Suprapubic skin (tissue), 4 donors: ENCODE measurements at regions not wholly inside any gene's neighbourhood (a gene's known extent, or its start where the extent isn't known, plus 50 kb on each side); places are given as distances from the start of the nearest gene placed in this dataset.

Source experiments
- DNase-seq, 2 donors: peaks; one replicate each; pipeline ENCODE4 v3.0.0-alpha.2; 2019; ENCODE audit warnings: low spot score in 2 of 2
- H3K27ac ChIP-seq: fragments of 200-600 bp; sonication (generic); one replicate; pipeline ENCODE4 v1.5.1; 2019
- H3K27me3 ChIP-seq: fragments of 200-600 bp; sonication (generic); one replicate; pipeline ENCODE4 v1.5.1; 2019
- H3K36me3 ChIP-seq: fragments of 200-600 bp; sonication (generic); one replicate; pipeline ENCODE4 v1.5.1; 2019
- H3K4me1 ChIP-seq: fragments of 200-600 bp; sonication (generic); one replicate; pipeline ENCODE4 v1.5.1; 2019
- H3K4me3 ChIP-seq: fragments of 200-600 bp; sonication (generic); one replicate; pipeline ENCODE4 v1.5.1; 2019; ENCODE audit warnings: mild to moderate bottlenecking
- H3K9me3 ChIP-seq: fragments of 200-600 bp; sonication (generic); one replicate; pipeline ENCODE4 v1.5.1; 2019
- EP300 ChIP-seq: sonication (generic); formaldehyde crosslinking; IDR thresholded peaks from one replicate; pipeline ENCODE4 v1.6.1; 2017; ENCODE audit warnings: antibody characterized with exemption
- POLR2A ChIP-seq, 2 donors: fragments of 450-650 bp; IDR thresholded peaks; one replicate each; pipeline ENCODE4 v1.6.1; 2017; ENCODE audit warnings: antibody characterized with exemption in 2 of 2, mild to moderate bottlenecking in 2 of 2, moderate library complexity in 2 of 2
- POLR2AphosphoS5 ChIP-seq, 3 donors: sonication (generic); formaldehyde crosslinking; IDR thresholded peaks; one replicate each; pipeline ENCODE4 v1.6.1; 2017; ENCODE audit warnings: antibody characterized with exemption in 3 of 3
- WGBS: methylation state at CpG from one replicate; pipeline ENCODE4 v1.1.5; 2018; 5-methylcytosine and 5-hydroxymethylcytosine counted together
- TF ChIP-seq, protein P1 (sequence below), 2 donors: fragments of 200-600 bp in 1 of 2; fragments of 450-650 bp in 1 of 2; sonication (generic) in 1 of 2; IDR thresholded peaks; one replicate each; pipeline ENCODE4 v1.5.1; 2016 to 2019; ENCODE audit warnings: antibody characterized with exemption in 2 of 2, mild to moderate bottlenecking in 1 of 2, moderate library complexity in 1 of 2

DNA sequence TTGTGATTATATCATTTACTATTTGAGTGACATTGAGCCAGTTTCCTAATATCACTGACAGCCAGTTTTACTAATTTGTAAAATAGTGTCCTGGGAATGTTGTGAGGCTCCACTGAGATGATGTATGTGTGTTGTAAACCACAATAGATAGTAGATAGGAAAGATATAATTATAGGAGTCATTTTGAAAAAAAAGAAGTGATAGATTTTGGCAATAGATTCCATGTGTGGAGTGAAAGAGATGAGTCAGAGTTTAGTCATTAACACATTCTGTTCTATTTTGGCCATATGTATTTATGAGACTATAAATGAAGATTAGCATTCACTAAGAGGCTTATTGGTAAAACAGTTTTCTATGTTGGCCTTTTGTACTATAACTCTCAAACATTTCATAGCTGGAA, 388.2 kb downstream of the FAM170A start:
- Histone ChIP-seq H3K9me3 (no peaks in the 10 kb centered on the region), H3K4me1 (no peaks in the 10 kb centered on the region), H3K27me3 (no peaks in the 10 kb centered on the region), H3K27ac (no peak overlapping the region), H3K4me3 (no peak overlapping the region), H3K36me3 (no peaks in the 10 kb centered on the region)
- no peak for TF ChIP-seq POLR2AphosphoS5 (IDR thresholded peaks at IDR 0.05)
- TF ChIP-seq EP300 = no peak
- TF ChIP-seq, protein P1, sequence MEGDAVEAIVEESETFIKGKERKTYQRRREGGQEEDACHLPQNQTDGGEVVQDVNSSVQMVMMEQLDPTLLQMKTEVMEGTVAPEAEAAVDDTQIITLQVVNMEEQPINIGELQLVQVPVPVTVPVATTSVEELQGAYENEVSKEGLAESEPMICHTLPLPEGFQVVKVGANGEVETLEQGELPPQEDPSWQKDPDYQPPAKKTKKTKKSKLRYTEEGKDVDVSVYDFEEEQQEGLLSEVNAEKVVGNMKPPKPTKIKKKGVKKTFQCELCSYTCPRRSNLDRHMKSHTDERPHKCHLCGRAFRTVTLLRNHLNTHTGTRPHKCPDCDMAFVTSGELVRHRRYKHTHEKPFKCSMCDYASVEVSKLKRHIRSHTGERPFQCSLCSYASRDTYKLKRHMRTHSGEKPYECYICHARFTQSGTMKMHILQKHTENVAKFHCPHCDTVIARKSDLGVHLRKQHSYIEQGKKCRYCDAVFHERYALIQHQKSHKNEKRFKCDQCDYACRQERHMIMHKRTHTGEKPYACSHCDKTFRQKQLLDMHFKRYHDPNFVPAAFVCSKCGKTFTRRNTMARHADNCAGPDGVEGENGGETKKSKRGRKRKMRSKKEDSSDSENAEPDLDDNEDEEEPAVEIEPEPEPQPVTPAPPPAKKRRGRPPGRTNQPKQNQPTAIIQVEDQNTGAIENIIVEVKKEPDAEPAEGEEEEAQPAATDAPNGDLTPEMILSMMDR (IDR thresholded peaks at IDR 0.05) = no peak
- TF ChIP-seq POLR2A (IDR thresholded peaks at IDR 0.05) = no peak
- no peak for DNase-seq

GRCh38 chr5:120035181-120035580, 405.8 kb downstream of the FAM170A start:
- TF ChIP-seq, protein P1 (IDR thresholded peaks at IDR 0.05) = no peak
- no peak for TF ChIP-seq POLR2AphosphoS5 (IDR thresholded peaks at IDR 0.05)
- no peak for TF ChIP-seq EP300
- no peak for TF ChIP-seq POLR2A (IDR thresholded peaks at IDR 0.05)
- H3K9me3 ChIP-seq = no peaks in the 10 kb centered on the region

DNA sequence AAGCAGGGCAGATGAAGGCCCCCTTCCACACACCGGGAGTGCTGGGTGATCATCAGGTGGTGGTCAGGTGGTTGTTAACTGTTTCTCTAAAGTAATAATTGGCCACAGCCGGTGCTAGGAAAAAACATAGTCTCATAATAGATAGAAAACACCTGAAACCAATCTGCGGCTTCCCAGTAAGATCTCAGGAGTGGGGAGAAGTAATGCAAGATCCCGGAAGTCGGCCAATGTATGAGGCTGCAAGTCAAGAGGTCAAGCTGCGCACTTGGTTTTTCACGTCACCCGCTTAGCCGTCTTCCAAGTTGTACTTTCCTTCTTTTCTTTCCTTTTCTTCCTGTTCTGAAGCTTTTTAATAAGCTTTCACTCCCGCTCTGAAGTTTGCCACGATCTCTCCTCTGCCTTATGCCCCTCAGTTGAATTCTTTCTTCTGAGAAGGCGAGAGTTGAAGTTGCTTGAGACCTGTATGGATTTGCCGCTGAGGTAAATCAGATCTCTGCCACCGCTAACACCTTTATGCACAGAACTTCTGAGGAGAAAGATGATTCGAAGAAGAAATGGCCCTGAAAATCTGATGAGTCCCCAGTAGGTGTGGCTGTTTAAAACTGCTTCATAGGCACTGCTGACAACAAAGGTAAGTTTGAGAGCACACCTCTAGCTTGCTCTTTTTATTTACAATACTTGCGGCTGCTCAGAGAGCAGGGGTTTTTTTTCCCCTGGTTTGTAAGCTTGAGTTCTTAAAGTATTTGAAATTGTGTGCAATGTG, 406.6 kb downstream of the FAM170A start:
- WGBS = 91% methylated on average over 16 of the region's 16 CpGs
- Histone ChIP-seq H3K4me1 (no peaks in the 10 kb centered on the region), H3K27ac (no peak overlapping the region), H3K27me3 (no peaks in the 10 kb centered on the region), H3K36me3 (no peaks in the 10 kb centered on the region), H3K9me3 (no peaks in the 10 kb centered on the region), H3K4me3 (no peak overlapping the region)
- DNase-seq = no peak
- no peak for TF ChIP-seq POLR2AphosphoS5 (IDR thresholded peaks at IDR 0.05)
- TF ChIP-seq POLR2A (IDR thresholded peaks at IDR 0.05) = no peak
- TF ChIP-seq EP300 = no peak
- TF ChIP-seq, protein P1 (IDR thresholded peaks at IDR 0.05) = no peak

More at GRCh38 chr5:120035181-120035580, 405.8 kb downstream of the FAM170A start:
- no peaks in the 10 kb centered on the region for H3K4me1 ChIP-seq
- H3K27ac ChIP-seq = no peak overlapping the region
- no peak overlapping the region for H3K4me3 ChIP-seq
- no peaks in the 10 kb centered on the region for H3K36me3 ChIP-seq
- H3K27me3 ChIP-seq = no peaks in the 10 kb centered on the region
- no peak for DNase-seq

- TF ChIP-seq POLR2A (IDR thresholded peaks at IDR 0.05) (no peak), EP300 (no peak), POLR2AphosphoS5 (IDR thresholded peaks at IDR 0.05) (no peak)
- TF ChIP-seq, protein P1 (IDR thresholded peaks at IDR 0.05) = no peak
- no peaks in the 10 kb centered on the region for H3K4me1 ChIP-seq
- no peak overlapping the region for H3K4me3 ChIP-seq
- H3K9me3 ChIP-seq = no peaks in the 10 kb centered on the region
- DNase-seq = no peak
- no peaks in the 10 kb centered on the region for H3K36me3 ChIP-seq
- WGBS = 69% methylated on average over 3 of the region's 3 CpGs
- H3K27ac ChIP-seq = no peak overlapping the region
- H3K27me3 ChIP-seq = no peaks in the 10 kb centered on the region
Observed at GRCh38 chr5:120037451-120037850, 408.1 kb downstream of the FAM170A start.

DNA sequence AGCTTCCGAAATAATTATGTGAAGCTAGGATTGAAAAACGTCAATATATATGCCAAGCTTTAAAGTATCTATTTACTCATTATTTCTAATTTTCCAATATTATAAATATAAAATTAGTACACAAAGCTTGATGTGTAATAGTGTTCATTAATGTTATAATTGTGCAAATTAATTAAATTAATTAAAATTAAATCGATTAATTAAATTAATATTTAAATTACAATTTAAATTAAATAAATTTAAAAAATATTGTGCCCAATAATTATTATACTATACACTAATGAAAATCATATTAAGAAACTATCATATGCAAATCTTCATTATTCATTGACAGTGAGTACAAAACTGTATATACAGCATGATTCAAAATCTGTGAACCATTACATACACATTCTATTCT, 409.8 kb downstream of the FAM170A start:
- H3K27me3 ChIP-seq = no peaks in the 10 kb centered on the region
- no peaks in the 10 kb centered on the region for H3K36me3 ChIP-seq
- WGBS = 62% methylated on average over 3 of the region's 3 CpGs
- H3K27ac ChIP-seq = no peak overlapping the region
- no peak overlapping the region for H3K4me3 ChIP-seq
- H3K9me3 ChIP-seq = no peaks in the 10 kb centered on the region
- no peaks in the 10 kb centered on the region for H3K4me1 ChIP-seq
- no peak for DNase-seq
- TF ChIP-seq POLR2A (IDR thresholded peaks at IDR 0.05) (no peak), EP300 (no peak), POLR2AphosphoS5 (IDR thresholded peaks at IDR 0.05) (no peak)
- TF ChIP-seq, protein P1 (IDR thresholded peaks at IDR 0.05) = no peak
